Prostate gland (tissue), 2 donors: ENCODE measurements at regions not wholly inside any gene's neighbourhood (a gene's known extent, or its start where the extent isn't known, plus 50 kb on each side); places are given as distances from the start of the nearest gene placed in this dataset.
"Not testable (repeated sequence)": the region's sequence is repeated elsewhere in the genome, so short reads cannot be mapped to it uniquely, and the experiment has no call there.

ENCODE experiments used
- DNase-seq: peaks from one replicate; pipeline ENCODE4 v3.0.0-alpha.2; 2019; ENCODE audit warnings: low spot score
- H3K27ac ChIP-seq, 2 donors: fragments of 200-600 bp; sonication (generic); 2 replicates each; pipeline ENCODE4 v1.5.1; 2017 to 2019
- H3K27me3 ChIP-seq: fragments of 200-600 bp; sonication (generic); replicated peaks from 2 replicates; pipeline ENCODE4 v1.5.1; 2019; ENCODE audit not compliant: insufficient read depth
- H3K36me3 ChIP-seq, 2 donors: fragments of 200-600 bp; sonication (generic); 1 replicate in 1 of 2; 2 replicates in 1 of 2; pipeline versions ENCODE4 v1.5.1 to v1.8.1; 2017 to 2019
- H3K4me1 ChIP-seq: fragments of 200-600 bp; sonication (generic); replicated peaks from 2 replicates; pipeline ENCODE4 v1.5.1; 2019
- H3K4me3 ChIP-seq, 2 donors: fragments of 200-600 bp; sonication (generic); 2 replicates each; pipeline ENCODE4 v1.5.1; 2017 to 2019
- H3K9me3 ChIP-seq: fragments of 200-600 bp; sonication (generic); 2 replicates; pipeline ENCODE4 v1.5.1; 2017
- POLR2A ChIP-seq: fragments of 450-650 bp; IDR thresholded peaks from one replicate; pipeline ENCODE4 v1.6.1; 2016; ENCODE audit warnings: antibody characterized with exemption, mild to moderate bottlenecking
- POLR2AphosphoS5 ChIP-seq: sonication (generic); formaldehyde crosslinking; IDR thresholded peaks from one replicate; pipeline ENCODE4 v1.6.1; 2017; ENCODE audit warnings: antibody characterized with exemption
- WGBS: methylation state at CpG from one replicate; pipeline ENCODE4 v1.1.5; 2018; 5-methylcytosine and 5-hydroxymethylcytosine counted together
- intact Hi-C: fragments of 100-400 bp; cut with DNase I; formaldehyde crosslinking; loops from one replicate; pipeline ENCODE4 v1.14.2; 2022
- TF ChIP-seq, protein P1 (sequence below), 4 experiments: fragments of 200-600 bp in 2 of 4; fragments of 450-650 bp in 2 of 4; sonication (generic) in 2 of 4; IDR thresholded peaks; 1 replicate in 3 of 4; 2 replicates in 1 of 4; pipeline ENCODE4 v1.5.1; 2016 to 2019; ENCODE audit warnings: antibody characterized with exemption in 4 of 4, mild to moderate bottlenecking in 2 of 4, moderate library complexity in 2 of 4

DNA sequence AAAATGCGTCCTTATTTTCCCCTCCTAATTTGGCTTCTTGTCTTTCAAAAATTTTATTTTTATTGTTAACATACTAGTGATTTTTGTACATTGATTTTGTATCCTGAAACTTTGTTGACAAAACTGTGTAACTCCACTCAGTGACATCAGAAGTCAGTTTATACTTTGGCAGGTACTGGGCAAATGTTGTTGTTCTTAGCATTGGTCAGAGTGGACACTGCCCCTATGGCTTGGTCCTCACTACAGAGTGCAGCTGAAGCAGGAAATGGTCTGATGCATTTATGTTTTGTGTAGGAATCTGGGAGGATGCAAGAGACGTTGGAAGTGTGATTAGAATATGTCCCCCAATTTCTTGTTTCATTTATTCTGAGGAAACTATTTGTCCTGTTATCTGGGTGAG is 205.5 kb upstream of the CENPE start:
- Histone ChIP-seq H3K27me3 (no peaks in the 10 kb centered on the region), H3K9me3 (no peaks in the 10 kb centered on the region), H3K4me1 (no peaks in the 10 kb centered on the region), H3K36me3 (no peaks in the 10 kb centered on the region), H3K27ac (no peak overlapping the region), H3K4me3 (no peak overlapping the region)
- TF ChIP-seq, protein P1, sequence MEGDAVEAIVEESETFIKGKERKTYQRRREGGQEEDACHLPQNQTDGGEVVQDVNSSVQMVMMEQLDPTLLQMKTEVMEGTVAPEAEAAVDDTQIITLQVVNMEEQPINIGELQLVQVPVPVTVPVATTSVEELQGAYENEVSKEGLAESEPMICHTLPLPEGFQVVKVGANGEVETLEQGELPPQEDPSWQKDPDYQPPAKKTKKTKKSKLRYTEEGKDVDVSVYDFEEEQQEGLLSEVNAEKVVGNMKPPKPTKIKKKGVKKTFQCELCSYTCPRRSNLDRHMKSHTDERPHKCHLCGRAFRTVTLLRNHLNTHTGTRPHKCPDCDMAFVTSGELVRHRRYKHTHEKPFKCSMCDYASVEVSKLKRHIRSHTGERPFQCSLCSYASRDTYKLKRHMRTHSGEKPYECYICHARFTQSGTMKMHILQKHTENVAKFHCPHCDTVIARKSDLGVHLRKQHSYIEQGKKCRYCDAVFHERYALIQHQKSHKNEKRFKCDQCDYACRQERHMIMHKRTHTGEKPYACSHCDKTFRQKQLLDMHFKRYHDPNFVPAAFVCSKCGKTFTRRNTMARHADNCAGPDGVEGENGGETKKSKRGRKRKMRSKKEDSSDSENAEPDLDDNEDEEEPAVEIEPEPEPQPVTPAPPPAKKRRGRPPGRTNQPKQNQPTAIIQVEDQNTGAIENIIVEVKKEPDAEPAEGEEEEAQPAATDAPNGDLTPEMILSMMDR (IDR thresholded peaks at IDR 0.05) = no peak
- TF ChIP-seq POLR2A (no peak), POLR2AphosphoS5 (no peak)
- no peak for DNase-seq
- WGBS = 78% methylated on average over 2 of the region's 2 CpGs
- intact Hi-C loops = no loop called here

DNA sequence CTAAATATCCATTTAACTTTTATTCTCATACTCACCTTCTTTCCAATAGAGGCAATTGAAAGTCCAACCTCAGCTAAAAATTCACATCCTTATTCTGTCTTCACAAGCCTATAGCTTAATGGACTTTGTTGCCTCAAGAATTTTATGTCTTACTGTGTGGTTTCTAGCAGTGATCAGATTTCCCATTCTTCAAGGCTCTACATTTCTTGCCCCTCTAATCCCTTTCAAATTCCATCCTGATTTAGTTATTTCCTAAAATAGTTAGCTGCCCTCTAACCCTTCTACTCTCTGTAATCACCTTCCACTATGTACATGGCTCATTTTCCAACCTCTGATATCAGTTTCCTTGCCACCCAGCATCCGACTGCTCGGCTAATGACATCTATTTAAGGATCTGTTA is 204.1 kb upstream of the CENPE start:
- Histone ChIP-seq H3K4me3 (no peak overlapping the region), H3K27ac (no peak overlapping the region), H3K9me3 (no peaks in the 10 kb centered on the region), H3K27me3 (no peaks in the 10 kb centered on the region), H3K4me1 (no peaks in the 10 kb centered on the region), H3K36me3 (no peaks in the 10 kb centered on the region)
- DNase-seq = no peak
- intact Hi-C loops = no loop called here
- 82% methylated on average over 2 of the region's 2 CpGs for WGBS
- TF ChIP-seq POLR2AphosphoS5 (no peak), POLR2A (no peak)
- TF ChIP-seq, protein P1 (IDR thresholded peaks at IDR 0.05) = no peak

DNA sequence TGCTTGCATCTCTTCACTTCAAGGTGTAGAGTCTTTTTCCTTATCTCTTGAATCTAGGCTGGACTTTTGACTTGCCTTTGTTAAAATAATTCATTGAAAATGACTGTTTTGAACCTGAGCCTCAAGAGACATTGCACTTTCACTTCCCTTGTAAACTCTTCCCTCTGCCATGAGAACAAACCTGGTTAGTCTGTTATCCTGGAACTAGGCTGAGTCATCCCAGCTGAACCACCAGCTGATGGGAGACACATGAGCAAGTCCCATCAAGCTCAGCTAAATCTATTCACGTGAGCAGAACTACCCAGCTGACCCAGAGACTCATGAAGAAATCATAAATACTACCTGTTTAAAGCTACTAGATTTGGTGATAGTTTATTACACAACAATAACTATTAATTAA is 202.3 kb upstream of the CENPE start:
- intact Hi-C loops = no loop called here
- no peak for DNase-seq
- Histone ChIP-seq H3K9me3 (no peaks in the 10 kb centered on the region), H3K36me3 (no peaks in the 10 kb centered on the region), H3K27me3 (no peaks in the 10 kb centered on the region), H3K4me1 (no peaks in the 10 kb centered on the region), H3K27ac (no peak overlapping the region), H3K4me3 (no peak overlapping the region)
- WGBS = 11% methylated on average over 1 of the region's 1 CpG
- TF ChIP-seq POLR2A (no peak), POLR2AphosphoS5 (no peak)
- TF ChIP-seq, protein P1 (IDR thresholded peaks at IDR 0.05) = no peak

DNA sequence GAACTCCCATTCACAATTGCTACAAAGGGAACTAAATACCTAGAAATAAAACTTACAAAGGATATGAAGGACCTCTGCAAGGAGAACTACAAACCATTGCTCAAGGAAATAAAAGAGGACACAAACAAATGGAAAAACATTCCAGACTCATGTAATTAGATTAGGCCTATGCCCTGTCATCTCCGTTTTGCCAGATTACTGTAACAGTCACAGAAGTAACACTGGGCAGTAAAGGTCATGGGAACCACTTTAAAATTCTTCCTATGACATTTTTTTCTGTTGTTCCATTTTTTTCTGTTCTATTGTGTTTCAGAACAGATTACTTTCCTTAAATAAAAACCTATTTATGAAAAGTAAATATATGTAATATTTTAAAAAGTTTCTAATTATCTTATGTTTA is 199.4 kb upstream of the CENPE start:
- Histone ChIP-seq H3K4me1 (no peaks in the 10 kb centered on the region), H3K9me3 (no peaks in the 10 kb centered on the region), H3K36me3 (no peaks in the 10 kb centered on the region), H3K27ac (no peak overlapping the region), H3K27me3 (no peaks in the 10 kb centered on the region), H3K4me3 (no peak overlapping the region)
- no peak for TF ChIP-seq POLR2AphosphoS5
- WGBS = 60% methylated on average over 1 of the region's 1 CpG
- intact Hi-C loops = no loop called here
- no peak for DNase-seq

DNA sequence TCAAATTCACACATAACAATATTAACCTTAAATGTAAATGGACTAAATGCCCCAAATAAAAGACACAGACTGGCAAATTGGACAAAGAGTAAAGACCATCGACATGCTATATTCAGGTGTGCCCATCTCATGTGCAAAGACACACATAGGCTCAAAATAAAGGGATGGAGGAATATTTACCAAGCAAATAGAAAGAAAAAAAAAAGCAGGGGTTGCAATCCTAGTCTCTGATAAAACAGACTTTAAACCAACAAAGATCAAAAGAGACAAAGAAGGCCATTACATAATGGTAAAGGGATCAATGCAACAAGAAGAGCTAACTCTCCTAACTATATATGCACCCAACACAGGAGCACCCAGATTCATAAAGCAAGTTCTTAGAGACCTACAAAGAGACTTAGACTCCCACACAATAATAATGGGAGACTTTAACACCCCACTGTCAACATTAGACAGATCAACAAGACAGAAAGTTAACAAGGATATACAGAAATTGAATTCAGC is 189.4 kb upstream of the CENPE start:
- WGBS = 92% methylated on average over 1 of the region's 1 CpG
- not testable (repeated sequence) for H3K4me1 ChIP-seq

DNA sequence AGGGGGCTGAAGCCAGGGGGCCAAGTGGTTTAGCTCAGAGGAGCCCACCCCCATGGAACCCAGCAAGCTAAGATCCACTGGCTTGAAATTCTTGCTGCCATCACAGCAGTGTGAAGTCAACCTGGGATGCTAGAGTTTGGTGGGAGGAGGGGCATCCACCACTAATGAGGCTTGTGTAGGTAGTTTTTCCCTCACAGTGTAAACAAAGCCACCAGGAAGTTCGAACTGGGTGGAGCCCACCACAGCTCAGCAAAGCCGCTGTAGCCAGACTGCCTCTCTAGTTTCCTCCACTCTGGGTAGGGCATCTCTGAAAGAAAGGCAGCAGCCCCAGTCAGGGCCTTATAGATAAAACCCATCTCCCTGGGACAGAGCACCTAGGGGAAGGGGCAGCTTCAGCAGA is 187.4 kb upstream of the CENPE start:
- H3K4me1 ChIP-seq, intact Hi-C loops, H3K27ac ChIP-seq, H3K27me3 ChIP-seq, H3K4me3 ChIP-seq, H3K9me3 ChIP-seq, DNase-seq, H3K36me3 ChIP-seq: not testable (repeated sequence)
- 32% methylated on average over 2 of the region's 2 CpGs for WGBS

More for the DNA sequence above, 189.4 kb upstream of the CENPE start:
- intact Hi-C loops, H3K4me3 ChIP-seq, H3K27ac ChIP-seq, DNase-seq, H3K27me3 ChIP-seq, H3K36me3 ChIP-seq, H3K9me3 ChIP-seq: not testable (repeated sequence)
